HEK293 (cell line): ENCODE measurements at regions not wholly inside any gene's neighbourhood (a gene's known extent, or its start where the extent isn't known, plus 50 kb on each side); places are given as distances from the start of the nearest gene placed in this dataset.

ENCODE experiments used
- CTCF ChIA-PET: fragments of 350-600 bp; formaldehyde crosslinking; extraction: SDS; loops from one replicate; lab custom pipeline; 2021; ENCODE audit warnings: antibody characterized with exemption; lab: Yijun Ruan, JAX
- POLR2A ChIA-PET: fragments of 300-600 bp; formaldehyde crosslinking; extraction: SDS; loops from one replicate; lab custom pipeline; 2020; ENCODE audit warnings: antibody characterized with exemption, inconsistent platforms; lab: Yijun Ruan, JAX
- H3K27ac ChIP-seq: fragments of 200-500 bp; sonication (Bioruptor generic); 2 replicates; pipeline ENCODE4 v1.5.1; 2014; ENCODE audit warnings: low read depth, low read length, control low read depth, inconsistent platforms; ENCODE audit errors: extremely low read depth
- H3K36me3 ChIP-seq, 2 experiments: fragments of 200-500 bp in 1 of 2; sonication (Bioruptor generic) in 1 of 2; 1 replicate in 1 of 2; 2 replicates in 1 of 2; pipeline ENCODE4 v1.5.1; 2014 to 2017; ENCODE audit warnings: inconsistent platforms in 2 of 2, low read length in 2 of 2; ENCODE audit not compliant: control insufficient read depth in 2 of 2, insufficient read depth in 1 of 2
- H3K4me1 ChIP-seq: fragments of 200-500 bp; sonication (Bioruptor generic); 2 replicates; pipeline ENCODE4 v1.5.1; 2014; ENCODE audit warnings: mild to moderate bottlenecking, low read length, inconsistent platforms; ENCODE audit not compliant: control insufficient read depth, insufficient read depth
- H3K4me3 ChIP-seq: 2 replicates; pipeline ENCODE4 v1.5.1; 2011; ENCODE audit warnings: low read depth, mild to moderate bottlenecking, control low read depth, low read length, moderate library complexity
- H3K9me3 ChIP-seq: fragments of 200-500 bp; sonication (Bioruptor generic); 2 replicates; pipeline ENCODE4 v1.5.1; 2014; ENCODE audit warnings: low read depth, low read length, inconsistent platforms; ENCODE audit not compliant: control insufficient read depth, insufficient read depth
- GLIS2 ChIP-seq: fragments of 450-650 bp; formaldehyde crosslinking; IDR thresholded peaks from 2 replicates; pipeline ENCODE4 v1.5.1; 2016; ENCODE audit warnings: missing biosample characterization, missing genetic modification characterization
- HIC1 ChIP-seq: fragments of 450-650 bp; formaldehyde crosslinking; IDR thresholded peaks from 2 replicates; pipeline ENCODE4 v1.5.1; 2016; ENCODE audit warnings: missing biosample characterization, missing genetic modification characterization
- KLF17 ChIP-seq: fragments of 450-650 bp; formaldehyde crosslinking; IDR thresholded peaks from 2 replicates; pipeline ENCODE4 v1.5.1; 2016; ENCODE audit warnings: missing biosample characterization, missing genetic modification characterization
- MEIS1 ChIP-seq: sonication (generic); formaldehyde crosslinking; IDR thresholded peaks from 2 replicates; pipeline ENCODE4 v1.8.1; 2022; ENCODE audit warnings: missing genetic modification reagents, mild to moderate bottlenecking, borderline replicate concordance
- PBX3 ChIP-seq: sonication (generic); formaldehyde crosslinking; IDR thresholded peaks from 2 replicates; pipeline ENCODE4 v1.8.1; 2022; ENCODE audit warnings: mild to moderate bottlenecking, moderate library complexity, missing genetic modification reagents
- PRDM6 ChIP-seq: fragments of 450-650 bp; formaldehyde crosslinking; IDR thresholded peaks from 2 replicates; pipeline ENCODE4 v1.5.1; 2017; ENCODE audit warnings: missing biosample characterization, missing genetic modification characterization
- SCRT2 ChIP-seq: fragments of 450-650 bp; formaldehyde crosslinking; IDR thresholded peaks from 2 replicates; pipeline ENCODE4 v1.5.1; 2016; ENCODE audit warnings: missing biosample characterization, missing genetic modification characterization
- ZBTB7A ChIP-seq: fragments of 450-650 bp; formaldehyde crosslinking; IDR thresholded peaks from 2 replicates; pipeline ENCODE4 v1.5.1; 2016; ENCODE audit warnings: low read depth, missing biosample characterization, missing genetic modification characterization
- ZEB2 ChIP-seq: fragments of 450-650 bp; formaldehyde crosslinking; IDR thresholded peaks from 2 replicates; pipeline ENCODE4 v1.5.1; 2016; ENCODE audit warnings: missing biosample characterization, missing genetic modification characterization
- ZFP69B ChIP-seq: fragments of 450-650 bp; formaldehyde crosslinking; IDR thresholded peaks from 2 replicates; pipeline ENCODE4 v1.5.1; 2016; ENCODE audit warnings: missing biosample characterization, missing genetic modification characterization
- ZNF132 ChIP-seq: fragments of 450-650 bp; formaldehyde crosslinking; IDR thresholded peaks from 2 replicates; pipeline ENCODE4 v1.5.1; 2017; ENCODE audit warnings: missing biosample characterization, missing genetic modification characterization, borderline replicate concordance
- ZNF391 ChIP-seq: fragments of 450-650 bp; formaldehyde crosslinking; IDR thresholded peaks from 2 replicates; pipeline ENCODE4 v1.5.1; 2016; ENCODE audit warnings: low read depth, missing biosample characterization, missing genetic modification characterization, borderline replicate concordance
- ZNF404 ChIP-seq: fragments of 450-650 bp; formaldehyde crosslinking; IDR thresholded peaks from 2 replicates; pipeline ENCODE4 v1.5.1; 2017; ENCODE audit warnings: missing biosample characterization, missing genetic modification characterization
- ZNF416 ChIP-seq: fragments of 450-650 bp; formaldehyde crosslinking; IDR thresholded peaks from 2 replicates; pipeline ENCODE4 v1.5.1; 2016; ENCODE audit warnings: missing biosample characterization, missing genetic modification characterization
- ZNF518A ChIP-seq: fragments of 450-650 bp; formaldehyde crosslinking; conservative IDR thresholded peaks from 2 replicates; pipeline ENCODE4 v1.5.1; 2016; ENCODE audit warnings: low read depth, missing biosample characterization, missing genetic modification characterization
- ZNF521 ChIP-seq: fragments of 450-650 bp; formaldehyde crosslinking; IDR thresholded peaks from 2 replicates; pipeline ENCODE4 v1.5.1; 2017; ENCODE audit warnings: missing biosample characterization, mild to moderate bottlenecking, missing genetic modification characterization
- ZNF530 ChIP-seq: fragments of 450-650 bp; formaldehyde crosslinking; IDR thresholded peaks from 2 replicates; pipeline ENCODE4 v1.5.1; 2016; ENCODE audit warnings: low read depth, missing biosample characterization, missing genetic modification characterization
- ZNF580 ChIP-seq: fragments of 450-650 bp; formaldehyde crosslinking; IDR thresholded peaks from 2 replicates; pipeline ENCODE4 v1.5.1; 2016; ENCODE audit warnings: missing biosample characterization, missing genetic modification characterization
- ZNF585B ChIP-seq: fragments of 450-650 bp; formaldehyde crosslinking; IDR thresholded peaks from 2 replicates; pipeline ENCODE4 v1.5.1; 2016; ENCODE audit warnings: missing biosample characterization, missing genetic modification characterization
- ZSCAN18 ChIP-seq: fragments of 450-650 bp; formaldehyde crosslinking; IDR thresholded peaks from 2 replicates; pipeline ENCODE4 v1.5.1; 2016; ENCODE audit warnings: missing biosample characterization, missing genetic modification characterization

GRCh38 chr2:126343136-126343535, 312.8 kb upstream of the GYPC start:
- no peak for TF ChIP-seq ZNF404 (tag by site-specific recombination)
- TF ChIP-seq ZNF580 (tag by site-specific recombination), result no peak
- no peak for TF ChIP-seq SCRT2 (tag by site-specific recombination)
- TF ChIP-seq GLIS2, result no peak
- no peak for TF ChIP-seq ZNF530
- no peak for TF ChIP-seq KLF17 (tag by site-specific recombination)
- no peak for TF ChIP-seq ZNF585B
- no peak for TF ChIP-seq PBX3 (CRISPR knock-in tag)
- TF ChIP-seq ZNF416 (tag by site-specific recombination), result no peak
- no peak for TF ChIP-seq HIC1 (tag by site-specific recombination)
- TF ChIP-seq ZSCAN18, result no peak
- TF ChIP-seq PRDM6 (tag by site-specific recombination), result no peak
- TF ChIP-seq ZNF132 (tag by site-specific recombination), result no peak
- no peak for TF ChIP-seq ZNF521
- no peak for TF ChIP-seq MEIS1 (CRISPR knock-in tag)
- TF ChIP-seq ZNF518A (tag by site-specific recombination), result no peak
- no peak for TF ChIP-seq ZNF391 (tag by site-specific recombination)
- no peak for TF ChIP-seq ZBTB7A
- TF ChIP-seq ZFP69B (tag by site-specific recombination), result no peak
- no peak for TF ChIP-seq ZEB2 (tag by site-specific recombination)
- H3K27ac ChIP-seq, result no peak overlapping the region
- no peaks in the 10 kb centered on the region for H3K36me3 ChIP-seq
- H3K4me1 ChIP-seq, result no peaks in the 10 kb centered on the region
- no peaks in the 10 kb centered on the region for H3K9me3 ChIP-seq
- POLR2A ChIA-PET, result no interaction called here
- no peak overlapping the region for H3K4me3 ChIP-seq
- CTCF ChIA-PET, result no interaction called here
